ENCODE measurements at regions not wholly inside any gene's neighbourhood (a gene's known extent, or its start where the extent isn't known, plus 50 kb on each side); places are given as distances from the start of the nearest gene placed in this dataset.

DNA sequence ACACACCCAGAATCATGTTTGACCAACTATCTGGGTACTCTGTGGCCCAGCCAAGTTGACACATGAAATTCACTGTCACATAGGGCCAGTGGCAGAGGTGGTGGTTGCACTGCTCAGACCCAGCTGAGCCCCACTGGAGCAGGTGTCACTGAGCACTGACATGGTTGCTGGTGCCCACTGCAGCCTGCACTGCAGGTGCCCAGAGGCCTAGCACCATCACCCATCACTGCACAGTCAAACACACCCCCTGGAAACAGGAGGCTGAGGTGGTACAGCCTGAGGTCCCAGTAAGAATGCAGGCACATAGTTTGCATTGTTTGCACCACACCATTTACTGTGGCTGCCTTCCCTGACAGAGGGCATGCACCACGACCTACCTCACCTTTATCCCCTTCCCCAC, 278.7 kb upstream of the MGAT5 start:
- TF ChIP-seq, protein P1, sequence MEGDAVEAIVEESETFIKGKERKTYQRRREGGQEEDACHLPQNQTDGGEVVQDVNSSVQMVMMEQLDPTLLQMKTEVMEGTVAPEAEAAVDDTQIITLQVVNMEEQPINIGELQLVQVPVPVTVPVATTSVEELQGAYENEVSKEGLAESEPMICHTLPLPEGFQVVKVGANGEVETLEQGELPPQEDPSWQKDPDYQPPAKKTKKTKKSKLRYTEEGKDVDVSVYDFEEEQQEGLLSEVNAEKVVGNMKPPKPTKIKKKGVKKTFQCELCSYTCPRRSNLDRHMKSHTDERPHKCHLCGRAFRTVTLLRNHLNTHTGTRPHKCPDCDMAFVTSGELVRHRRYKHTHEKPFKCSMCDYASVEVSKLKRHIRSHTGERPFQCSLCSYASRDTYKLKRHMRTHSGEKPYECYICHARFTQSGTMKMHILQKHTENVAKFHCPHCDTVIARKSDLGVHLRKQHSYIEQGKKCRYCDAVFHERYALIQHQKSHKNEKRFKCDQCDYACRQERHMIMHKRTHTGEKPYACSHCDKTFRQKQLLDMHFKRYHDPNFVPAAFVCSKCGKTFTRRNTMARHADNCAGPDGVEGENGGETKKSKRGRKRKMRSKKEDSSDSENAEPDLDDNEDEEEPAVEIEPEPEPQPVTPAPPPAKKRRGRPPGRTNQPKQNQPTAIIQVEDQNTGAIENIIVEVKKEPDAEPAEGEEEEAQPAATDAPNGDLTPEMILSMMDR (IDR thresholded peaks at IDR 0.05), result no peak
- no peak for TF ChIP-seq POLR2A (IDR thresholded peaks at IDR 0.05)

All from right lobe of liver (tissue), 4 donors.